ENCODE measurements at regions not wholly inside any gene's neighbourhood (a gene's known extent, or its start where the extent isn't known, plus 50 kb on each side); places are given as distances from the start of the nearest gene placed in this dataset.
"Not testable (repeated sequence)": the region's sequence is repeated elsewhere in the genome, so short reads cannot be mapped to it uniquely, and the experiment has no call there.

- TF ChIP-seq CTCF (IDR thresholded peaks at IDR 0.05); EZH2 (IDR thresholded peaks at IDR 0.05; ENCODE audit: borderline replicate concordance, insufficient read depth, low read depth, low read length, poor library complexity, severe bottlenecking): not testable (repeated sequence)
These were observed 249.9 kb upstream of the NPVF start for GRCh38 chr7:25478221-25478620.
